Anterior cingulate cortex (tissue), 58 donors: ENCODE measurements at regions not wholly inside any gene's neighbourhood (a gene's known extent, or its start where the extent isn't known, plus 50 kb on each side); places are given as distances from the start of the nearest gene placed in this dataset.

Experiments used
- DNase-seq, 58 donors: peaks; one replicate each; lab custom pipeline; 2025; lab: John Stamatoyannopoulos, UW

DNA sequence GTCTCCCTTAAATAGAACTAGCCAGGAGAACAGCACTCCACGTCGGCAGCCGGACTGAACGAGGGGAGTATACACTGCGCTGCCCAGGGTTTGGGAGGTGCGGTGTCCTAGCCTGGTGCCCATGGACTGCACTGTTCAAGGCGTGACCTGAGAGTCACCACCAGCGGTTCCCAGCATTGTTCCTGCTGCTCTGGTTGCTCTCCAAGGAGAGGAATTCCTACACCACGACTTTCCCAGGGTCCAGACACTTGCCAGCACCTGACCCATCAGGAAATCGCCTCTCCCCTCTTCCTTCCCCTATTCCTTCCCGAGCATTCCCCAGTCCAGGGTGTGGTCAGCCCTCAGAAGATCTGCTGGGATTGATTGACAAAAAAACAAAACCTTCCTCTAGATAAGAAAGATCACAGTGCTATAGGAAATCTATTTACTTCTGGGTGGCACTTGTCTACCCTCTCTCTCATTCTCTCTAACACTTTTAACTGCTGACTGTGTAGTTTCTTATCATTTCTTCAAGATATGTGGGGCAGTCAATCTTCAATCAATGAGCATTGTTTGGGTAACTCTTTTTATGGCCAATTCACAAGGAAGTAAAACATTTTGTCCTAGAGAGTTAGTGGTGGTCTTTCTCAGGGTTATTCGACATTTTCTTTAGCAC is 297.8 kb upstream of the ACTBL2 start:
- DNase-seq: no peak

DNA sequence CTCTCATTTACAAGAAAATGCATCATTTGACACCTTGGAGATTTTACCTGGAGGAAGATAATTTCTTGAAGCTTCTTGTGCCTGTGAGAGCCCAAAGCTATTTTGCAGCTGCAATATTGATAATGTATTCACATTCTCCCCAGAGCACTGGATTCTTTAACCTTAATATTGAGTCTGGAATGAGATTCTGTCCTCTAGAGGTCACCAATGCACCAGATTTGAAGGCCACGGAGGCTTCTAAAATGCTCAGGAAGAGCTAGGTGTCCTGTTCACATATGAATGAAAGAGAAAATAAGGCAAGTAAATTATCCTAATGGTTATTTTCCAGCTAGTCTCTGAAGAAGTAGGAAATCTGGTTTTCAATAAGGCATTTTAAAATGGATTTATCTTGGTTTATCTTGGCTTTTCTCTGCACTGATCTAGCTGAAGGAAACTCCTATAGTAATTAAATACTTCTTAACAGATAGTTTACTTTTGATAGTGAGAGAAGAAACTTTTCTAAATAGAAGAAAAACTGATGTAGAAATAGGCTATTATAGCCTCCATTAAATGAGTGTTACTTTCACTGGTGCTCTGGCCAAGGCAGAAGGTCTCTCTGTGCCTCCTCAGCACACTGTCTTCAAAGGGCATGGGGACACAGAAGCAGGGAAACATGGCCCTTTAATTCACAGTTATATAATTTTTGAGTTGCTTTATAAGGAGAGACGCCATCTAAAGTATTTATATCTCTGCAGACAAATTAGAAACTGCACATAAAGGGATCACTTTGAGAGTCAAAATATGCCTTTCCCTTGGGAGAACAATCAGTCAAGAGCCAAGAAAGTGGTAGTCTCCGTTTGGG is 297.0 kb upstream of the ACTBL2 start:
- DNase-seq: peak in 27 of 58 donors; percentile 1 to 73 (median 13)

DNA sequence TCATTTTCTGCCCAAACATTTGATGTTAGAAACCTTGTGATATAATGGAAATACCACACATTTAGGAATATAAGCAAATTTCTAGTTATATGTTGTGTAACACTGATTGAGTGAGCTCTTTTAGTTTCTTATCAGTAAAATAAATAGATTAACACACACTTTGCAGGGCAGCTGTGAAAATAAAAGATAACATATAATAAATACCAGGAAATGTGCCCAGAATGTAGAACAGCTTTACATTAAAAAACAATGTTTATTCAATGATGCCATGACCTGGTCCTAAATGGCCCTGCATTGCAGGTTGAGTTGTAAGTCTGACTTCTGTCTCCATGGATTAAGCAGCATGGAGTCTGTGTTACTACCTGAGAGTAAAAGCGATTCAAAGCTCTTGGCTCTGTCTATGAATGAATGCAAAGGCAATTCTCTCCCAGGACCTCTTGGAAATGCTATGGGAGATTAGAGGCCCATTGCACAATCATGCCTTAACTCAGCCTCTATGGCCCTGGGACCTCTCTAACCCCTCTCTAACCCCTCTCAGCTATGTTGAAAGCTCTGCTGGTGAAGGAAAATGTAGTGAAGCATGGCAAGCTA is 296.0 kb upstream of the ACTBL2 start:
- DNase-seq: no peak

DNA sequence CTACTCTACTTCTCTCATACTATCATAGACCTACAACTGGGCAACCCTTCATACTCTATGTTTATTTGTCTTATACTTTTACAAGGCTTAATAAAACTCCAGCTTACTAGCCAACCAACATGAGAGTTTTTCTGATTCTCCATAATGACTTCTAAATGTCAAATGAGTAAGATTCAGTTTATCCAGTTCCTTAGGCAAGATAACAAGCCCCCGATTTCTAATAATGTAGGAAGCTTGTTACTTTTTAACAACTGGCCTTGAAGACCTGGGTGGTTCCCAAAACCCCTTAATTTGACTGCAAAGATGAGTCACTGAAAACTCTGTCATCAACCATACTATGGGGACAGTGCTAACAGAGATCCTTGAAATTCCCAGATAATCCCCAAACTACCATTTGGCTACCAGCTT is 294.6 kb upstream of the ACTBL2 start:
- no peak for DNase-seq

DNA sequence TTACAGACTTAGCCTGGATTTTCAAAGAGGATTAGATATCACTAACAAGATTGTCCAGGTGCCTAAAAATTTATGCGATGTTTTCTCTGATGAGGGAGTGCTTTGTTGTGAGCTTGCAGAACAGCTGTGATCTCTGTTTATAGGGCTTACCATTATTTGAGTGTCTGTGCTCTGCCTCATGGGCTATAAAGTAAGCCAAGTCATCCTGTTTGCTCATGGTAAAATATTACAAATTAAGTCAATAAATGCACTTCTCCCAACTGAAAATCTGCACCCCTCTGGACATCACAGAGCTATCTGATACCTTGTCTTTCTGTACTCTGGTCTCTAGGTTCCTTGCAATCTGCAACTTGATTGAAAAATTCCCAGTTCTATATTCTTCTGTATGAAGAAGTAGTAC is 293.4 kb upstream of the ACTBL2 start:
- no peak for DNase-seq

DNA sequence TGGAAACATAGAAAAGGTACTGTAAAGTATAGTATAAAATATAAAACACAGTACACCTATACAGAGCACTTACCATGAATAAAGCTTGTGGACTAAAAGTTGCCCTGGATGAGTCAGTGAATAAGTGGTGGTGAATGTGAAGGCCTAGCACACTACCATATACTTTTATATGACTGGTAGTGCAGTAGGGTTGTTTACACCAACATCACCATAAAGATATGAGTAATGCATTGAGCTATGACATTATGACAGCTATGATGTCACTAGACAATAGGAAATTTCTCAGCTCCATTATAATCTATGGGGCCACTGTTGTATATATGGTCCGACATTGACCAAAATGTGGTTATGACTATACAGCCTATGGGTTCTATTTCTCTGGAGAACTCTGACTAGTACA is 291.8 kb upstream of the ACTBL2 start:
- DNase-seq: no peak

DNA sequence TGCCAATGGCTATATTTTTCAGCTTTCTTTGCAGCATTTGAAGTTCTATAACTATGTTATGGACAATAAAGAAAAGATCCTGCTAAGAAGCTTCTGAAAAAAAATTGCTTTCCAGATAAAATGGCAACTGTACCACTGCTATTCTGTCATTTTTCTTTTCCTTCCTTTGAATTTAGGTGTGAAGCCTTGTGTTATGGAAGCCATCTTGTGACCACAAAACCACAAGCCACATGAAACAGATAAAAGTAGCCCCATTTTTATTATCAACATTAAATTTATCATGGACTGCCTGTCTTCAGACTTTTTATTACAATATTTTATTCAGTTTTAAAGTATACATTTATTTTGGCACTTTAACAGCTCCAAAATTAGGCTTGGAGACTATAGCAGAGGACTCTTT is 289.9 kb upstream of the ACTBL2 start:
- no peak for DNase-seq

DNA sequence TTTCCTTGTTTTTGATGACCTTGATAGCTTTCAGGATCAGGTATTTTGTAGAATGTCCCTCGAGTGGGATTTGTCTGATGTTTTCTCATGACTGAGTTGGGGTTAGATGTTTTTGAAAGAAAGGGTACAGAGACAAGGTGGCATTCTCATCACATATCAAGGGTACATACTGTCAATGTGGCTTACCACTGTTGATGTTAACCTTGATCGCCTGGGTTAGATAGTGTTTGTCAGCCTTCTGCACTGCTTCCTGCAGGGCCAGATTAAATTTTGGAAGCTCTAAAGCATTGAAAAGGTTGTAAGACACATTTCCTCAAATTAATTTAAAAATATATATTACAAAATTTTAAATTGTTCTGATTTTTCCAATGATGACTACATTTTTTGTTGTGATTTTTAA is 287.4 kb upstream of the ACTBL2 start:
- no peak for DNase-seq

DNA sequence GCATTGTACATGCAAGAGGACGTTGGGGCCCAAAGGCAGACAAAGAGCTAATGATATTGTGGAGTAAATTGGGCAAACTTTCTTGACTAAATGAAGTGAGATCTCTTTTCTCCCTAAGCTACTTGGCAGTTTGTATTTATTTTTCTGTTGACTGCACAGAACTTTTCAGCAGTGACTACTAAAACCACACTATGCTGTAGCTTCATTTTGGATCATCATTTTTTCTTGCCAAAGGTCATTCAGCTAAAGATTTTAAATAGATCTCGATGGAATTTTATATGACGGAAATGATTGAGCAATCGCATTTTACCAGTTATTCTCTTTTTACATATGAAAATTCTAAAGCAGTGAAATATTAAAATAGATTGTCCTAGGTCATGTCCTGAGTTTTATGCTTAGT is 286.1 kb upstream of the ACTBL2 start:
- DNase-seq: no peak

DNA sequence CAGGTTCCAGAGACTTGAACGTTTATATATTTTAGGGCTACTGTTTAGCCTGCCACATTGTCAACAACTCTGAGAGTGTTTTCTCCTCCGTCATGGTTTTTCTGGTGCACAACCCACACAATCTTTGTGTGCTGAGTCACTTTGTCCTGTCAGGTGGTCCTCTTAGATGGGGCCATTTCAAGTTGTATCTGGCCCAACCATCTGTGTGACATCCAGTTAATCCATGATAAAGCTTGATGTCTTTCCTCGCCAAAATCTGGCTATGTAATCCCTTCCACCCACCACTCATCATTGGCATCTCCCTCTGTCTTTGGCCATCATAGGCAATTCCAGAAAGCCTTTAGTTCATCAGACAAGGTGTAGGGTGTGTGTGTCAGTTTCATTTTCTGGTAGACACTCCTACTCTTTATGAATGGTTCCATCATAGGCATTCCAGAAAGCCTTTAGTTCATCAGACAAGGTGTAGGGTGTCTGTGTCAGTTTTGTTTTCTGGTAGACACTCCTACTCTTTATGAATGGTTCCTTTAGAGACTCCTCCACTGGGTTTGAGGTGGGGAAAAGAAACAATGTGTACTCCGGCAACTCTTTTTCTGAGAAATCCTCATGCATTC is 282.0 kb upstream of the ACTBL2 start:
- DNase-seq: no peak

DNA sequence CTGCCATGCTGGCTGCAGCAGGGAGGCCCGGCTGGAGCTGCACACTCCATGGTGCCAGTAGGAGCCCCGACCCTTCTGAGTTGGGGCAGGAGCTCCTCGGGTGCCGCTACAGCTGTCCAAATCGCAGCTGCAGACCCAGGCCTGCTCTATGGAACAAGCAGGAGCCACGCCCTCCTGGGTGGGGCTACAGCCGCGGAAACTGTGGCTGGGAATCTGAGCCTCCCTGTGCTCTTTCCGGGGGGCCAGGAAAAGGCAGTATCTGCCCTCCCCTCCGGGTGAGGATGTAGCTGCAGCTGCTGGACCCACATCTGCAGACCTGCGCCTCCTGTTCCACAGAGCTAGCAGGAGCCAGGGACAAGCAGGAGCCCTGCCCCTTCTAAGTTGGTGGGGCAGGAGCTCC is 278.9 kb upstream of the ACTBL2 start:
- no peak for DNase-seq

DNA sequence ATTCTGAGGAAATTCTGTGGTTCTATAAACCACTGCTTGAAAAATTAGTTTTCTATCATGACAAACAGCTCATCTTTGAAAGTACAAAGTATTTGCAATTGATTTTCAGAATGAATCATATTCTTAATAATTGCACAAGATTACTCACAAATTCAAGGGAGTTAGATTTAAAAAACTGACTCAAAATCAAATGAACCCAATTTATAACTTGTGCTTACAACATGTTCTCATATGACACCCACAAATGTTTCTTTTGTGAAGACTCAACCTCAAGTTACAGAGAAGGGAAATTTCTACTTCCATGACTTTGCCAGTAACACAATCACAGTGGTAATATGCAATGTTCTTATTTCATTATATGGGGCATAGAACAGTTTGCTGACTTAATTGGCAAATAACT is 272.0 kb upstream of the ACTBL2 start:
- DNase-seq: no peak

DNA sequence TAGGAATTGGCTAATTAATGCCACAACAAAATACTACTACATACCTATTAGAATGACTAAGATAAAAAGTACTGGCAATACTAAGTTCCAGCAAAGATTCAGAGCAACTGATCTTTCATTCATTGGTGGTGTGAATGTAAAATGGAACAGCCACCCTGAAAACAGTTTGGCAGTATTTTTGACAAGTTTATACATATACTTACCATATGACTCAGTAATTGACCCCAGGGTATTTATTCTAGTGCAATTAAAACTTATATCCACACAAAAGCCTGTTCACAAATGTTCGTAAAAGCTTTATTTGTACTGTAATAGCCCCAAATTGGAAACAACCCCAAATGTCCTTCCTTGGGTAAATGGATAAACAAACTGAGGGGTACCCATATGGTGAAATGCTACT is 270.8 kb upstream of the ACTBL2 start:
- DNase-seq: no peak

DNA sequence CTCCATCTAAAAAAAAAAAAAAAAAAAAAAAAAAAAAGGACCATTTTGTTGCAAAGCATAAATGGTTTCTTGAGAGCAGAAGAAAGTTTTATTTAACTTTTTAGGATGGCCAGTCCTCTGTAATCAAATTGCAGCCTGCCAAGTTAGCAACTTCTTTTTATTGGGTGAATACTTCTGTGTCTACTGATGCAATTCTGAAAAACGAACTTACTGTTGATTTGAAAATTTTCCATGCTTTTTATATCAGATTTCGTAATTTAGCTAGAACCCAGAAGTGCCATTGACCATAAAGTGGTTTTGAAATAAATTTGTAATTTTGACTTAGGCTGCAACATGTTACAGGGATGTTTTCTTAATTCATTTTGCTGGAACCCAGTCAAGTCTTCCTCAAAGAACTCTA is 269.1 kb upstream of the ACTBL2 start:
- DNase-seq: no peak

DNA sequence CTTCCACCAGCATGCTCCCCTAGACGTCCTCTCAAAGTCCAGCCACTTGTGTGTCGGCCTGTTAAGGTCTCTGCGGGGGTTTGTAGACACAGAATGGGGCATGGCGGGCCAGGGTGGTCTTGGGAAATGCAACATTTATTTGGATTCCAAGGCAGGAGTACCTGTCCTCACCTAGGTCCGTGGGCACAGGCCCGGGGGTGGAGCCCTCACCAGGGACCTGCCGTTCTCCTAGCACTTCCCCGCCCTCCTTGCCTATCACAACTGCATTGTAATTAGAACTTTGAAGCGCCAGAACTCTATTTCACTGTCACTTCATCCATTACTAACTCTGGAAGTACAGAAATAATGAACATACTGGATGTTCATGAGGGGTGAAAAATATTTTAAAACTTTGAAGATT is 268.3 kb upstream of the ACTBL2 start:
- DNase-seq: no peak

DNA sequence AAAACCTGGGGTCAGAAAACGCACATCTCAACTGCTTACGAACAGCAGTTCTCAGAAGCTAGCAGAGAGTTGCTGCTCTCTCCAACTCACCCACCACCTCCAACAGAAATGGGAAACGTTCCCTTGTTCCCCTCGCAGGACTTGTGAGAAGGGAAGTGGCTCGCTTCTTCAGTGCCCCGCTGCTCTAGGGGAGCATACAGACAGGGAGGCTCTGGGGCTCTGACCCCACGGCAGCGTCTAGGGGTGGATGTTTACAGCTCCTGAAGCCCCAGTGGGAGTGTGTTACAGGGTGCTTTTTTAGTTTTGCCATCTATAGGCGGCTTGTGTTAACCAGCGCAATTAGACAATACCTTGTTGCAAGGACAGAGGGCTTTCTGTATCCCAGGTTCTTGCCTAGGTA is 267.7 kb upstream of the ACTBL2 start:
- no peak for DNase-seq

DNA sequence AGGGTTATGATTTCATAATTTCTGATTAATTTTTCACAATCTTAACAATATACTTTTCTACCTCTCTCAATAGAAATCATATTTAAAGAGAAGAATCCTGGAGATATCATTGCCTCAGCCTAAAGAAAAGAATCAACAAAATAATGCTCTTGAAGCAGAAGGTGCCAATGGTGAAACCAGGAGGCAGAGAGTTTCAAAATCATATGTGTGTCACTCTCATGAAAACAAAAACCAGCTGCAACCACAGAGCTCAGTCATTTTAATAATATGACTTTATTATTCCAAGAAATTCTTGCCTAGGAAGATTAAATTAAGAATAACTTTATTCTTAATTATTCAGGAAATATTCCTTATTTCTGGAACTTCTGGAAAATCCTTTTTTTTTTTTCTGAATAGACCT is 266.8 kb upstream of the ACTBL2 start:
- no peak for DNase-seq

DNA sequence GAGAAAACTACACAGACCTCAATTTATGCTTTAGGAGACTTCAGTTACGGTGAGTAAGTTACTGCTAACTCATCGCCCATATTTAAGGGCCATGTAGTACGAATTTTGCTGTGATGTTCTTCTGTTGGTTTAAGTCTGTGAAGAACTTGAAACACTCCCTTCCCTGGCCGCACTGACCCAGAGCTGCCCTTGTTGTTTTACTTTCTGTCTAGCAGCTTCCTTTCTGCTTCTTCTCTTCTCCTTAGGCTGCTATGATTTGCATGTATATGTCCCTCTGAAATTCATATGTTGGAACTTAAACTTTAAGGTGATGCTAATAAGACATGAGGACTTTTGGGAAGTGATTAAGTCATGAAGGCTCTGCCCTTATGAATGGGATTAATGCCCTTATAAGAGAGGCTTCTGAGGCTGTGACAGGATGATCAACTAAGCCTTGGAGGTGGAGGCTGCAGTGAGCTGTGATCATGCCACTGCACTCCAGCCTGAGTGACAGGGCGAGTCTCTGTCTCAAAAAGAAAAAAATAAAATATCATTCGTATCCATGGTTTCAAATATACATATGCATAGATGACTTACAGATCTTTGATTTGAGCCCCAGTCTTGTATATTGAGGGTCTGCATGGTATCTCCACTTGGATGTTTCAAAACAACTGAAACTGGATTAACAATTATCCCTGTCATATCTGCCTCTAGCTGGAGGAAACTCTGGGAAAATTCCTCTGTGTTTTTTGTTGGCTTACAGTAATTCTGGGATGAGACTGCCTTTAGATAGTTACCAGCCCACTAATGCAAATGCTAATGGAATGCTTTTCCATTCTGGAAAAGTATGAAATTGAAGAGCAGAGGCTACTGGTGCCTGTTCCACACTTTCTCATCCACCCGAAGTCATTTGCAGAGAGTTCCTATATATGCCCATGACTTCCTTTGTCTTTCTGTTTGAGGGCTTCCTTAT is 263.4 kb upstream of the ACTBL2 start:
- no peak for DNase-seq

DNA sequence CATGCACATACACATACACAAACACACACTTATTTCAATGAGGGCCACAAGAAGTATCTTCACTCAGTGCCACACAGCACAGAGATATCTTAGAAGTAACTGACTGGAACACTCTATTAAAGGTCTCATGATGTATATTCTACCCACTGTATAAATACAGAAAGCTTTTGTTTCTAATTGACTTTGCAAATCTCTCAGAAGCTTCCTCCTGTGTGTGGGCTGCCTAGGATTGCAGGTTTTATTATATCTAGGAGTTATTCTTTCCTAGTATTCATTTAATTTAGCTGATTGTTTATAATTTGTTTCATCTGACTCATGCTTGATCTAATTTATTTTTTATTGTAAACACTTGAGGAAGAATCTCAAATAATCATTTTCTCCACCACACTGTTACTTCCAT is 262.4 kb upstream of the ACTBL2 start:
- DNase-seq: no peak

DNA sequence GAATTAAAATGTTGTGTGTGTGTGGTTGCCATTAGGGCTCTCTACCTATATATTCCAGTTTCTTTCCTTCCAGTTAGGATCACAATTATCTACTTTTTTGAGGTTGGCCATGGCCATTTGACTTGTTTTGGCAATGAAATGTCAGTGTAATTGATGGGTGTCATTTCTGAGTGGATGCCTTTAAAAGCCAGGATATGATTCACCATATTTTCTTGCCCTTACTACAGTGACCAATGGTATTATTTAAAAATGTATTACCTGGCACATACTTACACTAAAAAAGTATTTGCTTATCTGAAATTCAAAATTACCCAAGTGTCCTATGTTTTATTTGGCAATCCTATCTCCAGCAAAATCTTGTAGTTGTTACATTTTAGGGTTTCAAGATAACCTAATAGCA is 258.7 kb upstream of the ACTBL2 start:
- no peak for DNase-seq
